AG04450 (cell line): ENCODE measurements at regions not wholly inside any gene's neighbourhood (a gene's known extent, or its start where the extent isn't known, plus 50 kb on each side); places are given as distances from the start of the nearest gene placed in this dataset.

ENCODE experiments used
- CTCF ChIA-PET: fragments of 300-600, 350-600 bp; formaldehyde crosslinking; extraction: SDS; loops from one replicate; lab custom pipeline; 2022; ENCODE audit warnings: antibody characterized with exemption, inconsistent platforms; lab: Charles Lee
- POLR2A ChIA-PET: fragments of 350-600 bp; formaldehyde crosslinking; extraction: SDS; loops from one replicate; lab custom pipeline; 2021; ENCODE audit warnings: antibody characterized with exemption, inconsistent platforms; lab: Yijun Ruan, JAX
- DNase-seq: peaks from one replicate; pipeline ENCODE4 v3.0.0-alpha.2; 2011; ENCODE audit warnings: low read depth, low spot score
- H3K27ac ChIP-seq: one replicate; pipeline ENCODE4 v1.5.1; 2012; ENCODE audit warnings: low read depth, low read length, control low read depth
- H3K27me3 ChIP-seq: one replicate; pipeline ENCODE4 v1.6.0; 2012; ENCODE audit warnings: low read length; ENCODE audit not compliant: control insufficient read depth, insufficient read depth
- H3K4me3 ChIP-seq: 2 replicates; pipeline ENCODE4 v1.5.1; 2011; ENCODE audit warnings: mild to moderate bottlenecking, low read depth, low read length, control low read depth
- H3K9me3 ChIP-seq: 2 replicates; pipeline ENCODE4 v1.5.1; 2012; ENCODE audit warnings: low read length; ENCODE audit not compliant: control insufficient read depth, insufficient read depth
- CTCF ChIP-seq: IDR thresholded peaks from 2 replicates; pipeline ENCODE4 v1.5.1; 2011; ENCODE audit warnings: low read depth, low read length, control low read depth, inconsistent platforms

GRCh38 chr12:107492393-107493134 is 193.0 kb upstream of the PWP1 start:
- no peaks in the 10 kb centered on the region for H3K27me3 ChIP-seq
- no peak for TF ChIP-seq CTCF
- no peak overlapping the region for H3K4me3 ChIP-seq
- H3K27ac ChIP-seq, result no peak overlapping the region
- POLR2A ChIA-PET, result no interaction called here
- no peak for DNase-seq
- H3K9me3 ChIP-seq, result no peaks in the 10 kb centered on the region; the same call in 1 of the 2 replicates
- CTCF ChIA-PET, result no interaction called here

- CTCF ChIA-PET, result no interaction called here
- no peak for DNase-seq
- POLR2A ChIA-PET, result no interaction called here
- H3K4me3 ChIP-seq, result no peak overlapping the region
- H3K27ac ChIP-seq, result no peak overlapping the region
- no peak for TF ChIP-seq CTCF
- no peaks in the 10 kb centered on the region for H3K27me3 ChIP-seq
- no peaks in the 10 kb centered on the region; the same call in 1 of the 2 replicates for H3K9me3 ChIP-seq
Measured at GRCh38 chr12:107493135-107493494, 192.5 kb upstream of the PWP1 start.

- Histone ChIP-seq H3K9me3 (no peaks in the 10 kb centered on the region; the same call in 1 of the 2 replicates), H3K4me3 (no peak overlapping the region), H3K27ac (no peak overlapping the region), H3K27me3 (no peaks in the 10 kb centered on the region)
- no peak for DNase-seq
- TF ChIP-seq CTCF, result no peak
- CTCF ChIA-PET, result no interaction called here
- POLR2A ChIA-PET, result no interaction called here
Measured at GRCh38 chr12:107493666-107494065, 191.9 kb upstream of the PWP1 start.

GRCh38 chr12:107494331-107494730 is 191.3 kb upstream of the PWP1 start:
- no peak for TF ChIP-seq CTCF
- no peak for DNase-seq
- no peak overlapping the region for H3K4me3 ChIP-seq
- H3K27ac ChIP-seq, result no peak overlapping the region
- H3K27me3 ChIP-seq, result no peaks in the 10 kb centered on the region
- ChIA-PET CTCF (no interaction called here), POLR2A (no interaction called here)
- no peaks in the 10 kb centered on the region; the same call in 1 of the 2 replicates for H3K9me3 ChIP-seq

GRCh38 chr12:107495604-107496003 is 190.0 kb upstream of the PWP1 start:
- ChIA-PET CTCF (interaction anchor here (1.2 kb wide), 1 partner anchor 112 kb away, joined by 3 read pairs; no protein-coding TSS in a partner anchor), POLR2A (no interaction called here)
- no peak overlapping the region for H3K4me3 ChIP-seq

More at GRCh38 chr12:107495604-107496003, 190.0 kb upstream of the PWP1 start:
- no peak for TF ChIP-seq CTCF
- H3K27me3 ChIP-seq, result no peaks in the 10 kb centered on the region
- DNase-seq, result no peak
- no peaks in the 10 kb centered on the region; the same call in 1 of the 2 replicates for H3K9me3 ChIP-seq
- no peak overlapping the region for H3K27ac ChIP-seq
